HEK293T (cell line): ENCODE measurements at regions not wholly inside any gene's neighbourhood (a gene's known extent, or its start where the extent isn't known, plus 50 kb on each side); places are given as distances from the start of the nearest gene placed in this dataset.

Experiments
- CTCF ChIA-PET: fragments of 350-600 bp; formaldehyde crosslinking; extraction: SDS; loops from one replicate; lab custom pipeline; 2021; ENCODE audit warnings: antibody characterized with exemption, inconsistent platforms; lab: Yijun Ruan, JAX
- POLR2A ChIA-PET: fragments of 350-600 bp; formaldehyde crosslinking; extraction: SDS; loops from one replicate; lab custom pipeline; 2020; ENCODE audit warnings: antibody characterized with exemption, inconsistent platforms; lab: Yijun Ruan, JAX
- DNase-seq: peaks from one replicate; pipeline ENCODE4 v3.0.0; 2012; ENCODE audit warnings: mixed read lengths; ENCODE audit errors: extremely low spot score
- ARNT ChIP-seq: fragments of 450-650 bp; IDR thresholded peaks from 2 replicates; pipeline ENCODE4 v1.6.1; 2017; ENCODE audit warnings: mild to moderate bottlenecking
- BHLHE40 ChIP-seq: fragments of 450-650 bp; IDR thresholded peaks from 2 replicates; pipeline ENCODE4 v1.6.1; 2016; ENCODE audit warnings: mild to moderate bottlenecking, moderate library complexity, borderline replicate concordance
- CTBP1 ChIP-seq: fragments of 450-650 bp; IDR thresholded peaks from 2 replicates; pipeline ENCODE4 v1.6.1; 2016; ENCODE audit warnings: borderline replicate concordance
- ELF4 ChIP-seq: fragments of 450-650 bp; IDR thresholded peaks from 2 replicates; pipeline ENCODE4 v1.6.1; 2017; ENCODE audit warnings: antibody characterized with exemption
- FOXA1 ChIP-seq: fragments of 450-650 bp; IDR thresholded peaks from 2 replicates; pipeline ENCODE4 v1.6.1; 2016; ENCODE audit warnings: mild to moderate bottlenecking
- FOXK2 ChIP-seq: fragments of 450-650 bp; IDR thresholded peaks from 2 replicates; pipeline ENCODE4 v1.6.1; 2016; ENCODE audit warnings: mild to moderate bottlenecking
- FOXM1 ChIP-seq: fragments of 450-650 bp; IDR thresholded peaks from 2 replicates; pipeline ENCODE4 v1.6.1; 2017; ENCODE audit warnings: mild to moderate bottlenecking, borderline replicate concordance
- HDGF ChIP-seq: fragments of 450-650 bp; IDR thresholded peaks from 2 replicates; pipeline ENCODE4 v1.6.1; 2017; ENCODE audit warnings: antibody characterized with exemption, borderline replicate concordance
- L3MBTL2 ChIP-seq: fragments of 450-650 bp; conservative IDR thresholded peaks from 2 replicates; pipeline ENCODE4 v1.6.1; 2016; ENCODE audit warnings: mild to moderate bottlenecking
- LEF1 ChIP-seq: fragments of 450-650 bp; IDR thresholded peaks from 2 replicates; pipeline ENCODE4 v1.6.1; 2017; ENCODE audit warnings: mild to moderate bottlenecking, borderline replicate concordance
- NFRKB ChIP-seq: fragments of 450-650 bp; IDR thresholded peaks from 2 replicates; pipeline ENCODE4 v1.6.1; 2016; ENCODE audit warnings: mild to moderate bottlenecking, moderate library complexity
- PKNOX1 ChIP-seq: fragments of 450-650 bp; IDR thresholded peaks from 2 replicates; pipeline ENCODE4 v1.6.1; 2016
- SP1 ChIP-seq: fragments of 450-650 bp; IDR thresholded peaks from 2 replicates; pipeline ENCODE4 v1.6.1; 2017
- SUZ12 ChIP-seq: fragments of 450-650 bp; IDR thresholded peaks from 2 replicates; pipeline ENCODE4 v1.6.1; 2016; ENCODE audit warnings: mild to moderate bottlenecking
- TARDBP ChIP-seq: fragments of 450-650 bp; IDR thresholded peaks from 2 replicates; pipeline ENCODE4 v1.6.1; 2016
- ZNF384 ChIP-seq: fragments of 450-650 bp; IDR thresholded peaks from 2 replicates; pipeline ENCODE4 v1.6.1; 2016

- ChIA-PET POLR2A (no interaction called here), CTCF (no interaction called here)
- no peak for DNase-seq
- no peak for TF ChIP-seq SUZ12
- TF ChIP-seq FOXK2, result no peak
- no peak for TF ChIP-seq NFRKB
- TF ChIP-seq CTBP1, result no peak
- TF ChIP-seq ZNF384, result no peak
- TF ChIP-seq PKNOX1, result no peak
- no peak for TF ChIP-seq FOXA1
- no peak for TF ChIP-seq ELF4
- TF ChIP-seq HDGF, result no peak
- no peak for TF ChIP-seq SP1
- TF ChIP-seq BHLHE40, result no peak
- no peak for TF ChIP-seq LEF1
- TF ChIP-seq FOXM1, result no peak
Observed at GRCh38 chr3:31137718-31138465, 243.4 kb upstream of the GADL1 start.

- CTCF ChIA-PET, result no interaction called here
- no peak for DNase-seq
- no peak for TF ChIP-seq SUZ12
- TF ChIP-seq LEF1, result no peak
- no peak for TF ChIP-seq HDGF
- TF ChIP-seq ARNT, result no peak
- TF ChIP-seq FOXK2, result no peak
- no peak for TF ChIP-seq TARDBP
- no peak for TF ChIP-seq L3MBTL2
- TF ChIP-seq PKNOX1, result no peak
- TF ChIP-seq BHLHE40, result no peak
- no peak for TF ChIP-seq ZNF384
- no peak for TF ChIP-seq CTBP1
- POLR2A ChIA-PET, result no interaction called here
Observed at GRCh38 chr3:31140470-31140869, 246.0 kb upstream of the GADL1 start.

- TF ChIP-seq TARDBP, result no peak
- no peak for TF ChIP-seq CTBP1
- no peak for TF ChIP-seq L3MBTL2
- TF ChIP-seq SP1, result no peak
- TF ChIP-seq PKNOX1, result no peak
- ChIA-PET POLR2A (no interaction called here), CTCF (interaction anchor here (0.6 kb wide), 1 partner anchor 57 kb away, joined by 3 read pairs; no protein-coding TSS in a partner anchor)
- no peak for DNase-seq
Observed at GRCh38 chr3:31142139-31142538, 247.7 kb upstream of the GADL1 start.

GRCh38 chr3:31142543-31142942 is 248.1 kb upstream of the GADL1 start:
- ChIA-PET POLR2A (no interaction called here), CTCF (interaction anchor here (0.6 kb wide), 1 partner anchor 58 kb away, joined by 3 read pairs; no protein-coding TSS in a partner anchor)

GRCh38 chr3:31145062-31145461 is 250.6 kb upstream of the GADL1 start:
- DNase-seq, result no peak
- ChIA-PET POLR2A (no interaction called here), CTCF (no interaction called here)
- TF ChIP-seq HDGF (no peak), NFRKB (no peak), ELF4 (no peak), FOXM1 (no peak), LEF1 (no peak), ZNF384 (no peak), ARNT (no peak), SUZ12 (no peak), BHLHE40 (no peak), SP1 (no peak), TARDBP (no peak), FOXK2 (no peak), CTBP1 (no peak), FOXA1 (no peak), L3MBTL2 (no peak), PKNOX1 (no peak)

More at GRCh38 chr3:31142543-31142942, 248.1 kb upstream of the GADL1 start:
- DNase-seq, result no peak
- TF ChIP-seq ZNF384, result no peak
- no peak for TF ChIP-seq HDGF
- TF ChIP-seq L3MBTL2, result no peak
- no peak for TF ChIP-seq FOXK2
- no peak for TF ChIP-seq TARDBP
- no peak for TF ChIP-seq FOXM1
- no peak for TF ChIP-seq ARNT
- TF ChIP-seq ELF4, result no peak
- no peak for TF ChIP-seq FOXA1

GRCh38 chr3:31147550-31147949 is 253.1 kb upstream of the GADL1 start:
- TF ChIP-seq FOXA1 (no peak), ELF4 (no peak), TARDBP (no peak), SP1 (no peak), ZNF384 (no peak), FOXK2 (no peak), BHLHE40 (no peak)
- DNase-seq, result no peak
- CTCF ChIA-PET, result no interaction called here
- POLR2A ChIA-PET, result no interaction called here
